ENCODE measurements at regions not wholly inside any gene's neighbourhood (a gene's known extent, or its start where the extent isn't known, plus 50 kb on each side); places are given as distances from the start of the nearest gene placed in this dataset.

GRCh38 chr4:27759611-27760575 is 899.3 kb downstream of the STIM2 start:
- no peak for TF ChIP-seq CTCF (IDR thresholded peaks at IDR 0.05; ENCODE audit: borderline replicate concordance)
- no peaks in the 10 kb centered on the region for H3K4me1 ChIP-seq
- intact Hi-C loops (cut with micrococcal nuclease), result no loop called here
- no peak for DNase-seq
- H3K36me3 ChIP-seq, result no peaks in the 10 kb centered on the region
- no peak overlapping the region for H3K4me3 ChIP-seq
- no peaks in the 10 kb centered on the region for H3K9me3 ChIP-seq (replicated peaks)
- no peaks in the 10 kb centered on the region for H3K27me3 ChIP-seq (ENCODE audit: low read depth)
- no peak overlapping the region for H3K27ac ChIP-seq (replicated peaks)

GRCh38 chr4:27763830-27764525 is 903.3 kb downstream of the STIM2 start:
- no peak overlapping the region for H3K4me3 ChIP-seq
- no peak for DNase-seq
- no peak overlapping the region for H3K27ac ChIP-seq (replicated peaks)
- H3K36me3 ChIP-seq, result no peaks in the 10 kb centered on the region
- no peak for TF ChIP-seq CTCF (IDR thresholded peaks at IDR 0.05; ENCODE audit: borderline replicate concordance)
- H3K27me3 ChIP-seq (ENCODE audit: low read depth), result no peaks in the 10 kb centered on the region
- intact Hi-C loops (cut with micrococcal nuclease), result no loop called here
- no peaks in the 10 kb centered on the region for H3K9me3 ChIP-seq (replicated peaks)
- H3K4me1 ChIP-seq, result no peaks in the 10 kb centered on the region

GRCh38 chr4:27764526-27764837 is 903.8 kb downstream of the STIM2 start:
- intact Hi-C loops (cut with micrococcal nuclease), result no loop called here

GRCh38 chr4:27770895-27771294 is 910.3 kb downstream of the STIM2 start:
- Histone ChIP-seq H3K9me3 (replicated peaks) (no peaks in the 10 kb centered on the region), H3K36me3 (no peaks in the 10 kb centered on the region), H3K27me3 (ENCODE audit: low read depth) (no peaks in the 10 kb centered on the region), H3K27ac (replicated peaks) (no peak overlapping the region), H3K4me1 (no peaks in the 10 kb centered on the region), H3K4me3 (no peak overlapping the region)
- DNase-seq, result no peak
- intact Hi-C loops (cut with micrococcal nuclease), result no loop called here
- TF ChIP-seq CTCF (IDR thresholded peaks at IDR 0.05; ENCODE audit: borderline replicate concordance), result no peak

More at GRCh38 chr4:27764526-27764837, 903.8 kb downstream of the STIM2 start:
- DNase-seq, result no peak
- TF ChIP-seq CTCF (IDR thresholded peaks at IDR 0.05; ENCODE audit: borderline replicate concordance), result no peak
- Histone ChIP-seq H3K36me3 (no peaks in the 10 kb centered on the region), H3K27me3 (ENCODE audit: low read depth) (no peaks in the 10 kb centered on the region), H3K9me3 (replicated peaks) (no peaks in the 10 kb centered on the region), H3K27ac (replicated peaks) (no peak overlapping the region), H3K4me1 (no peaks in the 10 kb centered on the region), H3K4me3 (peak overlapping the region; percentile 1)

GRCh38 chr4:27775156-27775555 is 914.5 kb downstream of the STIM2 start:
- H3K36me3 ChIP-seq, result no peaks in the 10 kb centered on the region
- H3K9me3 ChIP-seq (replicated peaks), result peaks cover 13% of the 10 kb centered on the region
- intact Hi-C loops (cut with micrococcal nuclease), result no loop called here
- H3K4me3 ChIP-seq, result no peak overlapping the region
- H3K4me1 ChIP-seq, result no peaks in the 10 kb centered on the region
- TF ChIP-seq CTCF (IDR thresholded peaks at IDR 0.05; ENCODE audit: borderline replicate concordance), result no peak
- no peaks in the 10 kb centered on the region for H3K27me3 ChIP-seq (ENCODE audit: low read depth)
- no peak for DNase-seq
- no peak overlapping the region for H3K27ac ChIP-seq (replicated peaks)
